Neuronal stem cell (in vitro differentiated cells): ENCODE measurements at regions not wholly inside any gene's neighbourhood (a gene's known extent, or its start where the extent isn't known, plus 50 kb on each side); places are given as distances from the start of the nearest gene placed in this dataset.

Experiments used
- DNase-seq: peaks from one replicate; pipeline ENCODE4 v3.0.0-alpha.2; 2013; ENCODE audit warnings: low spot score
- H2AFZ ChIP-seq: one replicate; pipeline ENCODE4 v1.6.1; 2013; ENCODE audit warnings: mild to moderate bottlenecking, low read length, inconsistent platforms
- H2AK5ac ChIP-seq: 2 replicates; pipeline ENCODE4 v1.6.1; 2013; ENCODE audit warnings: low read depth, mild to moderate bottlenecking, inconsistent platforms, low read length, moderate library complexity, mixed read lengths
- H2BK120ac ChIP-seq: 2 replicates; pipeline ENCODE4 v1.6.1; 2013; ENCODE audit warnings: low read depth, mild to moderate bottlenecking, inconsistent platforms, low read length, moderate library complexity, mixed read lengths
- H2BK12ac ChIP-seq: one replicate; pipeline ENCODE4 v1.6.1; 2013; ENCODE audit warnings: low read length, inconsistent platforms
- H2BK15ac ChIP-seq: 2 replicates; pipeline ENCODE4 v1.6.1; 2013; ENCODE audit warnings: mild to moderate bottlenecking, low read length, inconsistent platforms, mixed read lengths
- H2BK5ac ChIP-seq: one replicate; pipeline ENCODE4 v1.6.1; 2013; ENCODE audit warnings: inconsistent platforms, mild to moderate bottlenecking, low read length, moderate library complexity
- H3K14ac ChIP-seq: one replicate; pipeline ENCODE4 v1.6.1; 2013; ENCODE audit warnings: low read length, inconsistent platforms
- H3K18ac ChIP-seq: 2 replicates; pipeline ENCODE4 v1.6.1; 2013; ENCODE audit warnings: low read length, inconsistent platforms
- H3K23ac ChIP-seq: 2 replicates; pipeline ENCODE4 v1.6.1; 2013; ENCODE audit warnings: low read depth, mild to moderate bottlenecking, mixed read lengths, low read length, inconsistent platforms; ENCODE audit not compliant: poor library complexity
- H3K27ac ChIP-seq: replicated peaks from 3 replicates; pipeline ENCODE4 v1.5.1; 2013; ENCODE audit warnings: low read length, inconsistent platforms
- H3K27me3 ChIP-seq, 3 experiments: 2 replicates each; pipeline ENCODE4 v1.6.1; 2013; ENCODE audit warnings: low read length in 3 of 3, mild to moderate bottlenecking in 2 of 3, inconsistent platforms in 1 of 3, low read depth in 1 of 3, mixed read lengths in 1 of 3, moderate library complexity in 1 of 3; ENCODE audit not compliant: control insufficient read depth in 3 of 3, insufficient read depth in 3 of 3
- H3K36me3 ChIP-seq, 2 donors: replicated peaks in 1 of 2; 2 replicates each; pipeline ENCODE4 v1.6.1; 2013; ENCODE audit warnings: low read length in 2 of 2; ENCODE audit not compliant: control insufficient read depth in 2 of 2, insufficient read depth in 2 of 2
- H3K4ac ChIP-seq: 2 replicates; pipeline ENCODE4 v1.6.1; 2013; ENCODE audit warnings: inconsistent platforms, mild to moderate bottlenecking, low read length, moderate library complexity
- H3K4me1 ChIP-seq, 2 donors: 1 replicate in 1 of 2; 2 replicates in 1 of 2; pipeline ENCODE4 v1.6.1; 2013; ENCODE audit warnings: low read length in 2 of 2, low read depth in 1 of 2; ENCODE audit not compliant: control insufficient read depth in 2 of 2, insufficient read depth in 1 of 2
- H3K4me2 ChIP-seq: one replicate; pipeline ENCODE4 v1.6.1; 2013; ENCODE audit warnings: mild to moderate bottlenecking, low read length, inconsistent platforms; ENCODE audit not compliant: insufficient read depth, poor library complexity, severe bottlenecking
- H3K4me3 ChIP-seq, 2 donors: 2 replicates each; pipeline ENCODE4 v1.5.1; 2013; ENCODE audit warnings: low read length in 2 of 2, mild to moderate bottlenecking in 2 of 2, inconsistent platforms in 1 of 2, moderate library complexity in 1 of 2
- H3K79me1 ChIP-seq: one replicate; pipeline ENCODE4 v1.6.1; 2013; ENCODE audit warnings: low read depth, mild to moderate bottlenecking, inconsistent platforms, low read length, moderate library complexity
- H3K9ac ChIP-seq: one replicate; pipeline ENCODE4 v1.6.1; 2013; ENCODE audit warnings: mild to moderate bottlenecking, low read depth, low read length, inconsistent platforms; ENCODE audit not compliant: poor library complexity
- H3K9me3 ChIP-seq, 2 donors: replicated peaks in 1 of 2; 2 replicates each; pipeline versions ENCODE3 to v1.6.1; 2013; ENCODE audit warnings: low read length in 2 of 2, mild to moderate bottlenecking in 2 of 2, inconsistent platforms in 1 of 2, low read depth in 1 of 2, mixed read lengths in 1 of 2, moderate library complexity in 1 of 2; ENCODE audit not compliant: control insufficient read depth in 2 of 2, insufficient read depth in 1 of 2
- H4K8ac ChIP-seq: one replicate; pipeline ENCODE4 v1.6.1; 2013; ENCODE audit warnings: low read depth, mild to moderate bottlenecking, inconsistent platforms, low read length, moderate library complexity
- H4K91ac ChIP-seq: one replicate; pipeline ENCODE4 v1.6.1; 2013; ENCODE audit warnings: low read length, low read depth, mild to moderate bottlenecking, inconsistent platforms; ENCODE audit not compliant: poor library complexity
- WGBS, 2 donors: extraction: QIAGEN DNeasy Blood & Tissue Kit; methylation state at CpG; one replicate each; pipeline ENCODE4 v1.1.7; 2013; ENCODE audit warnings: missing lambda C conversion rate in 2 of 2, mixed read lengths in 1 of 2; ENCODE audit not compliant: insufficient read length in 2 of 2, insufficient replicate concordance in 1 of 2; ENCODE audit errors: extremely low coverage in 2 of 2; 5-methylcytosine and 5-hydroxymethylcytosine counted together

- H3K23ac ChIP-seq: no peak overlapping the region
- H3K9ac ChIP-seq: no peak overlapping the region
- H2BK12ac ChIP-seq: no peak overlapping the region
- no peaks in the 10 kb centered on the region for H3K36me3 ChIP-seq
- H4K91ac ChIP-seq: no peak overlapping the region
- no peak overlapping the region for H3K4me2 ChIP-seq
- WGBS, 2 donors: no CpG with 5 or more reads among the region's 1 CpG
- H2AFZ ChIP-seq: no peak overlapping the region
- no peak for DNase-seq
- no peak overlapping the region for H2BK15ac ChIP-seq
- no peak overlapping the region for H3K4me3 ChIP-seq
- no peak overlapping the region for H2BK5ac ChIP-seq
- H3K4me1 ChIP-seq: no peaks in the 10 kb centered on the region
- H4K8ac ChIP-seq: no peak overlapping the region
- no peak overlapping the region for H3K4ac ChIP-seq
- H3K9me3 ChIP-seq: no peaks in the 10 kb centered on the region
- H3K27ac ChIP-seq: no peak overlapping the region
- H3K18ac ChIP-seq: no peak overlapping the region
- no peaks in the 10 kb centered on the region for H3K27me3 ChIP-seq
- no peaks in the 10 kb centered on the region for H3K79me1 ChIP-seq
- H2AK5ac ChIP-seq: no peak overlapping the region
- no peak overlapping the region for H2BK120ac ChIP-seq
- no peak overlapping the region for H3K14ac ChIP-seq
Observed at GRCh38 chr21:27814226-27814625, 847.3 kb upstream of the ADAMTS5 start.

DNA sequence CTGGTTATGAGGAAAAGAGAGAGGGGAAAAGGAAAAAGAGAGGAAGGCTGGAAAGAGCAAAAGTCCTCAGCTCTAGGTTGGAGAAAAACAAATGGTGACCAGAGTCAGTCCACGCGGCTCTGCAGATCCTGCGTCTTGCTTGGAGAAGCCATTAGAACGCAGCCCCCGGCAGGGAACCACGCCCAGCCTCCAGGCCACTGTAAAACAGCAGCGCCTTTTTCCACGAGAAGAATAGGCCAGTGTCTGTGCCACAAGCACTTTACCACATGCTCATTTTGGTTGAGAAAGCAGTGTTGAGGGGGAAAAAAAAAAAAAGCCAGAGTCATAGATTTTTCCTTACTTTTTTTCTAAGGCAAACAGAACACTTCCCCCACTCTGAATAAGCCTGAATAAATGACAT lies 846.9 kb upstream of the ADAMTS5 start:
- Histone ChIP-seq H3K14ac (no peak overlapping the region), H2BK5ac (no peak overlapping the region), H3K9me3 (no peaks in the 10 kb centered on the region), H3K36me3 (no peaks in the 10 kb centered on the region), H3K4me3 (no peak overlapping the region), H3K79me1 (no peaks in the 10 kb centered on the region), H2AK5ac (no peak overlapping the region), H3K4me2 (no peak overlapping the region), H4K8ac (no peak overlapping the region), H4K91ac (no peak overlapping the region), H2BK12ac (no peak overlapping the region), H3K18ac (no peak overlapping the region), H3K4ac (no peak overlapping the region), H2AFZ (no peak overlapping the region), H3K27me3 (no peaks in the 10 kb centered on the region), H3K4me1 (no peaks in the 10 kb centered on the region), H2BK15ac (no peak overlapping the region), H2BK120ac (no peak overlapping the region), H3K9ac (no peak overlapping the region), H3K27ac (no peak overlapping the region), H3K23ac (no peak overlapping the region)
- WGBS, 2 donors: no CpG with 5 or more reads among the region's 8 CpGs
- no peak for DNase-seq

DNA sequence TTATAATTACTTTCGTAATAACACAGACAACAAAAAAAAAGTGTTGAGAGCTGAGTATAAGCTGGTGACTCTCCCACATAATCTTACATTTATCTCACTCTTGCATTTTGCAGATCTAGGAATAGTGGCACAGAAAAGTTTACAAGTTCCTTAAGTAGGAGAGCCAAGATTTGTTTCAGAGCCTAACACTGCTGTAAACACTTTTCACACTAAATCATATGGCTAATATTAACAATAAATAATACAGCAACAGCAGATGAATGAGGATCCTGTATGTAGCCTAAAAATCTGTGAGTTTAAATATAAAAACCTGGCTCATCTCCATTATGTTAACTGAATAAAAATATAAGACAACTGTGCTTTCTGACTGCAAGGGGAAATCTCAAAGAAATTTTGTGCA lies 846.5 kb upstream of the ADAMTS5 start:
- Histone ChIP-seq H2AK5ac (no peak overlapping the region), H4K91ac (no peak overlapping the region), H2BK12ac (no peak overlapping the region), H3K4ac (no peak overlapping the region), H3K79me1 (no peaks in the 10 kb centered on the region), H3K27ac (no peak overlapping the region), H2BK120ac (no peak overlapping the region), H3K4me2 (no peak overlapping the region), H3K9ac (no peak overlapping the region), H3K4me3 (no peak overlapping the region), H3K9me3 (no peaks in the 10 kb centered on the region), H3K23ac (no peak overlapping the region), H3K36me3 (no peaks in the 10 kb centered on the region), H3K4me1 (no peaks in the 10 kb centered on the region), H2AFZ (no peak overlapping the region), H4K8ac (no peak overlapping the region), H3K14ac (no peak overlapping the region), H3K27me3 (no peaks in the 10 kb centered on the region), H3K18ac (no peak overlapping the region), H2BK15ac (no peak overlapping the region), H2BK5ac (no peak overlapping the region)
- no peak for DNase-seq
- WGBS, 2 donors: no CpG with 5 or more reads among the region's 1 CpG

GRCh38 chr21:27812279-27812678 lies 845.4 kb upstream of the ADAMTS5 start:
- Histone ChIP-seq H3K27me3 (no peaks in the 10 kb centered on the region), H2BK15ac (no peak overlapping the region), H2AFZ (no peak overlapping the region), H3K4me3 (no peak overlapping the region), H3K36me3 (no peaks in the 10 kb centered on the region), H3K23ac (no peak overlapping the region), H3K27ac (no peak overlapping the region), H3K9me3 (no peaks in the 10 kb centered on the region), H3K4me2 (no peak overlapping the region), H3K4me1 (no peaks in the 10 kb centered on the region), H3K79me1 (no peaks in the 10 kb centered on the region), H3K18ac (no peak overlapping the region), H3K14ac (no peak overlapping the region), H4K91ac (no peak overlapping the region), H2BK120ac (no peak overlapping the region), H3K4ac (no peak overlapping the region), H2AK5ac (no peak overlapping the region), H2BK12ac (no peak overlapping the region), H4K8ac (no peak overlapping the region), H3K9ac (no peak overlapping the region), H2BK5ac (no peak overlapping the region)
- DNase-seq: no peak
- WGBS, 2 donors: no CpG with 5 or more reads among the region's 4 CpGs
